BE2C (cell line): ENCODE measurements at regions not wholly inside any gene's neighbourhood (a gene's known extent, or its start where the extent isn't known, plus 50 kb on each side); places are given as distances from the start of the nearest gene placed in this dataset.

ENCODE experiments used
- DNase-seq: peaks from one replicate; pipeline ENCODE4 v3.0.0-alpha.2; 2020
- H3K27me3 ChIP-seq: fragments of 250-450 bp; sonication (Bioruptor Pico); 2 replicates; pipeline ENCODE4 v1.5.1; 2020; ENCODE audit warnings: mild to moderate bottlenecking
- H3K36me3 ChIP-seq: fragments of 250-450 bp; sonication (Bioruptor Pico); 2 replicates; pipeline ENCODE4 v1.5.1; 2020; ENCODE audit warnings: mild to moderate bottlenecking
- H3K4me1 ChIP-seq: fragments of 250-450 bp; sonication (Bioruptor Pico); 2 replicates; pipeline ENCODE4 v1.5.1; 2020
- H3K4me3 ChIP-seq: 2 replicates; pipeline ENCODE4 v1.5.1; 2011; ENCODE audit warnings: low read depth, low read length
- H3K9me3 ChIP-seq: fragments of 250-450 bp; sonication (Bioruptor Pico); 2 replicates; pipeline ENCODE4 v1.5.1; 2020
- TF ChIP-seq, protein P1 (sequence below): IDR thresholded peaks from 2 replicates; pipeline ENCODE4 v1.5.1; 2012; ENCODE audit warnings: mild to moderate bottlenecking, low read depth, low read length

DNA sequence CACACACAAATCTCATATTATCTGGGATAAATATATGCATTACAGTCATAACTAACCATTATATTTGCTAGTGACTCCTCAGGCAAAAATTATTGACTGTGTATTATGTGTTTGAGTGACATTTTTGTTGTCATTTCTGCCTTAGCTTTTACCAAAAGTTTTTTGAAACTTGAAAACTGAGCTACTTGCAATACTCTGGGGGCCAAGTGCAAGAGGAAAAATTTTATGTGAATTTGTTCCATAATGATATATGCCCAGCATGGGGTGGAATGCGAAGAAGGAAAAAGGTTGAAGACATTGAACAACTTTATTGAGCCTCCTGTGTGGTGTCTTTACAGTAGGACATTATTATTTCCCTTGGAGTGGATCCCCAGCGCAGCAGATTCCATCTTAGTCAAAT is 176.8 kb upstream of the FERD3L start:
- TF ChIP-seq, protein P1, sequence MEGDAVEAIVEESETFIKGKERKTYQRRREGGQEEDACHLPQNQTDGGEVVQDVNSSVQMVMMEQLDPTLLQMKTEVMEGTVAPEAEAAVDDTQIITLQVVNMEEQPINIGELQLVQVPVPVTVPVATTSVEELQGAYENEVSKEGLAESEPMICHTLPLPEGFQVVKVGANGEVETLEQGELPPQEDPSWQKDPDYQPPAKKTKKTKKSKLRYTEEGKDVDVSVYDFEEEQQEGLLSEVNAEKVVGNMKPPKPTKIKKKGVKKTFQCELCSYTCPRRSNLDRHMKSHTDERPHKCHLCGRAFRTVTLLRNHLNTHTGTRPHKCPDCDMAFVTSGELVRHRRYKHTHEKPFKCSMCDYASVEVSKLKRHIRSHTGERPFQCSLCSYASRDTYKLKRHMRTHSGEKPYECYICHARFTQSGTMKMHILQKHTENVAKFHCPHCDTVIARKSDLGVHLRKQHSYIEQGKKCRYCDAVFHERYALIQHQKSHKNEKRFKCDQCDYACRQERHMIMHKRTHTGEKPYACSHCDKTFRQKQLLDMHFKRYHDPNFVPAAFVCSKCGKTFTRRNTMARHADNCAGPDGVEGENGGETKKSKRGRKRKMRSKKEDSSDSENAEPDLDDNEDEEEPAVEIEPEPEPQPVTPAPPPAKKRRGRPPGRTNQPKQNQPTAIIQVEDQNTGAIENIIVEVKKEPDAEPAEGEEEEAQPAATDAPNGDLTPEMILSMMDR: no peak

DNA sequence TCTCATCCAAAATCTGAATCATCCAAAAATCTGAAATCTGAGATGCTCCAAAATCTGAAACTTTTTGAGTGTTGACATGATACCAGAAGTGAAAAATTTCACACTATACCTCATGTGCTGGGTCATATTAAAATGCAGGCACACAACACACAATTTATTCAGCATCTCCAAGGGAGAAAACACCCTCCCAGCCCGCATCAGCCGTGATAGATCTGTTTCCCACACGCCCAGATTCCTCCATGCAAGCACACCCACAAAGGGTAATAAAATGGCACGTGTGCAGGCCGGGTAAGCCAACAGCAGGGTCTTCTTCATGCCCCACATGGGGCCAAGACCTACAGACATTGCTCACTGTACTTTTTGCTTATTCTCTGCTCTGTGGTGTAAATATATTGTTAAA is 173.1 kb upstream of the FERD3L start:
- DNase-seq: no peak
- peaks cover 36% of the 10 kb centered on the region for H3K27me3 ChIP-seq
- TF ChIP-seq, protein P1: no peak

More for the DNA sequence above, 176.8 kb upstream of the FERD3L start:
- Histone ChIP-seq H3K4me3 (no peak overlapping the region), H3K36me3 (no peaks in the 10 kb centered on the region), H3K9me3 (no peaks in the 10 kb centered on the region), H3K27me3 (peaks cover 16% of the 10 kb centered on the region), H3K4me1 (no peaks in the 10 kb centered on the region)
- DNase-seq: no peak

DNA sequence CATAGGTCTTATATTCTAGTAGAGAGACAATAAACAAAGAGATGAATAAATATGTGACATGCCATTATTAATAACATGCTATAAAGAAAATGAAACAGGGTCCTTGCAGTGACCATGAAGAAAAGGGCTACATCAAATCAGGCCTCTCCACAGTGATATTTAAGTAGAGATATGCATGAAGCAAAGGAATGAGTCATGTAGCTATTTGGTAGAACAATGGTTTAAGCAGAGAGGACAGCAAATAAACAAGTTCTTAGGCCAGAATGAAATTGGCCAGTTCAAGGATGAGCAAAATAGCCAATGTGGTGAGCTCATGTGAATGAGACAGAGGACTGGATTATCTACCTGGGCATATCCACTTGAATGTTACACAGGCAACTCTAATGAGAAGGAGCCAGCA is 172.2 kb upstream of the FERD3L start:
- Histone ChIP-seq H3K9me3 (no peaks in the 10 kb centered on the region), H3K36me3 (no peaks in the 10 kb centered on the region), H3K4me1 (no peaks in the 10 kb centered on the region), H3K27me3 (peaks cover 39% of the 10 kb centered on the region), H3K4me3 (no peak overlapping the region)
- TF ChIP-seq, protein P1: no peak
- no peak for DNase-seq

More for the DNA sequence above, 173.1 kb upstream of the FERD3L start:
- Histone ChIP-seq H3K36me3 (no peaks in the 10 kb centered on the region), H3K4me1 (no peaks in the 10 kb centered on the region), H3K4me3 (no peak overlapping the region), H3K9me3 (no peaks in the 10 kb centered on the region)

DNA sequence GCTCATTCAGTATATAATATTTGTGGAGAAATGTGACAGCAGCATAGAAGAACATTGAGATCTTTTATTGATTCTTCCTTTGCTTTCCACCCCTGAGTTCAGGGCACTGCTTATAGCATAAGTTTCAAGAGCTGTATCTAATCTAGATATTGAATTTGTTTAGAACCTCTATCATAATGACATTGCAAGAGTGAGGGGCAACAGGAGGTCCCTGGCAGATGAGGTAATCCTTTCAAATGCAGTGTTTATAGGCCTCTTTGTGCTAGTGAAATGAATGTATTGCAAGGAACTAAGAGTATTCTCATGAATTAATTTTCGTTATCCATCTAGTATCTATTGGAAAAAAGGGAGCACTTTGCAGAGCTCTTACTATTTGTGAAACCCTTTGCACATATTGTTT is 167.2 kb upstream of the FERD3L start:
- no peak overlapping the region for H3K4me3 ChIP-seq
- no peaks in the 10 kb centered on the region for H3K9me3 ChIP-seq
- peaks cover 31% of the 10 kb centered on the region for H3K27me3 ChIP-seq
- TF ChIP-seq, protein P1: no peak
- DNase-seq: no peak
- H3K36me3 ChIP-seq: no peaks in the 10 kb centered on the region
- no peaks in the 10 kb centered on the region for H3K4me1 ChIP-seq

DNA sequence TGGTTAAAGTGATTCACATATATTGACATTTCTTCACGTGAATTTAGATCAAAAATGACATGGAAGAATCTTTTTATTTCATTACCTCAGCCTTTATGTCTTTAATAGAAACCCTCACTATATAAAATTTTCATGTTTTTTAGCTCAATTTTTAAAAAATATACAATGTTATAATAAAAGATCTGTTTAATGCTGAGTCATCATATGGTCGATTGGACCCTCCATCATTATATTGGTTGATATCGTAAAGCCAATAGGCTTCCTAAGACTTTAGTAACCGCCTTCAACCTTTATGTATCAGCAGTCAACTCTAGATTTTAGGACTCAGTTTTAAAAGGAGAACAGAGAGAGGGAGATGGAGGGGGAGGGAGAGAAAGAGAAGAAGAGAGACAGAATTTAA is 162.3 kb upstream of the FERD3L start:
- no peaks in the 10 kb centered on the region for H3K36me3 ChIP-seq
- H3K4me3 ChIP-seq: no peak overlapping the region
- H3K27me3 ChIP-seq: peaks cover 3% of the 10 kb centered on the region
- no peaks in the 10 kb centered on the region for H3K4me1 ChIP-seq
- no peak for DNase-seq
- TF ChIP-seq, protein P1: no peak
- no peaks in the 10 kb centered on the region for H3K9me3 ChIP-seq

DNA sequence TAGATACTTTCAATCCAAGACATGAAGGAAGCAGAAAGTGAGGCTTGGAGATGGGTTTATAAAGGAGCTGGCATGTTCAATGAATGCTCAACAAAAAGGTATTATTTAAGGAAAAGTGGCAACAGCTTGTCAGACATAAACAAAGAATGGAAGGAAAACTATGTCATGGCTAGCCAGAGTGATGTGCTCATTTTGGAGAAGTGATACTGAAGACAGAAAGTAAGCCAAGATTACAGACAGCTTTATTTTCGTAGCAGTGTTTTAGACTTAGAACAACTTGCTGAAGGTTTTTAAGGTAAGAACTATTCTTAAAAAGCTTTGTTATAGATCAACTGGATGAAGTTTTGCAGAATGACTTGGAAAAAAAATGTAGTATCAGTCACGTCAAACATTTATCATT is 160.5 kb upstream of the FERD3L start:
- H3K27me3 ChIP-seq: no peaks in the 10 kb centered on the region; the same call in 1 of the 2 replicates
- DNase-seq: no peak
- TF ChIP-seq, protein P1: no peak
- no peak overlapping the region for H3K4me3 ChIP-seq
- no peaks in the 10 kb centered on the region for H3K36me3 ChIP-seq
- no peaks in the 10 kb centered on the region for H3K9me3 ChIP-seq
- H3K4me1 ChIP-seq: no peaks in the 10 kb centered on the region
